Mesenchymal stem cell (in vitro differentiated cells and primary cell): ENCODE measurements at regions not wholly inside any gene's neighbourhood (a gene's known extent, or its start where the extent isn't known, plus 50 kb on each side); places are given as distances from the start of the nearest gene placed in this dataset.
"Not testable (repeated sequence)": the region's sequence is repeated elsewhere in the genome, so short reads cannot be mapped to it uniquely, and the experiment has no call there.

Experiments used
- DNase-seq: peaks from one replicate; pipeline ENCODE4 v3.0.0-alpha.2; 2013
- H2AFZ ChIP-seq: one replicate; pipeline ENCODE4 v1.6.1; 2013; ENCODE audit warnings: low read depth, mild to moderate bottlenecking, control low read depth, inconsistent platforms, low read length, moderate library complexity
- H2AK5ac ChIP-seq: 2 replicates; pipeline ENCODE4 v1.6.1; 2013; ENCODE audit warnings: low read length, moderate library complexity, mild to moderate bottlenecking, inconsistent platforms; ENCODE audit not compliant: severe bottlenecking
- H2BK120ac ChIP-seq: one replicate; pipeline ENCODE4 v1.6.1; 2013; ENCODE audit warnings: low read depth, mild to moderate bottlenecking, inconsistent platforms, low read length, moderate library complexity
- H2BK12ac ChIP-seq, 2 experiments: one replicate each; pipeline ENCODE4 v1.6.1; 2013; ENCODE audit warnings: inconsistent platforms in 2 of 2, low read length in 2 of 2, mild to moderate bottlenecking in 2 of 2, moderate library complexity in 2 of 2, control low read depth in 1 of 2
- H2BK15ac ChIP-seq: one replicate; pipeline ENCODE4 v1.6.1; 2013; ENCODE audit warnings: mild to moderate bottlenecking, low read depth, inconsistent platforms; ENCODE audit not compliant: poor library complexity, severe bottlenecking
- H2BK5ac ChIP-seq: 2 replicates; pipeline ENCODE4 v1.6.1; 2013; ENCODE audit warnings: low read depth, mild to moderate bottlenecking, low read length, control low read depth, inconsistent platforms; ENCODE audit not compliant: poor library complexity, severe bottlenecking
- H3K14ac ChIP-seq, 2 experiments: one replicate each; pipeline ENCODE4 v1.6.1; 2013; ENCODE audit warnings: inconsistent platforms in 2 of 2, low read length in 2 of 2, control low read depth in 1 of 2, mild to moderate bottlenecking in 1 of 2, moderate library complexity in 1 of 2
- H3K18ac ChIP-seq, 2 experiments: one replicate each; pipeline ENCODE4 v1.6.1; 2013; ENCODE audit warnings: inconsistent platforms in 2 of 2, low read length in 2 of 2, control low read depth in 1 of 2, low read depth in 1 of 2, mild to moderate bottlenecking in 1 of 2
- H3K23ac ChIP-seq, 2 experiments: one replicate each; pipeline ENCODE4 v1.6.1; 2013; ENCODE audit warnings: inconsistent platforms in 2 of 2, low read length in 2 of 2, mild to moderate bottlenecking in 2 of 2, moderate library complexity in 2 of 2, control low read depth in 1 of 2
- H3K27ac ChIP-seq: 2 replicates; pipeline ENCODE4 v1.5.1; 2013; ENCODE audit warnings: mild to moderate bottlenecking, moderate library complexity, low read length, control low read depth, inconsistent platforms; ENCODE audit not compliant: poor library complexity, severe bottlenecking
- H3K27me3 ChIP-seq, 2 experiments: 2 replicates each; pipeline versions ENCODE4 v1.6.1 to v1.7.0; 2013; ENCODE audit warnings: low read length in 2 of 2, mild to moderate bottlenecking in 2 of 2, moderate library complexity in 2 of 2, control low read depth in 1 of 2, inconsistent platforms in 1 of 2; ENCODE audit not compliant: control insufficient read depth in 1 of 2, insufficient read depth in 1 of 2
- H3K36me3 ChIP-seq, 2 experiments: 2 replicates each; pipeline versions ENCODE4 v1.6.1 to v1.7.0; 2013; ENCODE audit warnings: low read length in 2 of 2, control low read depth in 1 of 2, inconsistent platforms in 1 of 2, low read depth in 1 of 2, mild to moderate bottlenecking in 1 of 2; ENCODE audit not compliant: insufficient read depth in 2 of 2, control insufficient read depth in 1 of 2
- H3K4ac ChIP-seq, 2 experiments: one replicate each; pipeline ENCODE4 v1.6.1; 2013; ENCODE audit warnings: inconsistent platforms in 2 of 2, low read length in 2 of 2, mild to moderate bottlenecking in 2 of 2, moderate library complexity in 2 of 2, control low read depth in 1 of 2, low read depth in 1 of 2
- H3K4me1 ChIP-seq: 2 replicates; pipeline ENCODE4 v1.6.1; 2013; ENCODE audit warnings: low read depth, low read length, control low read depth; ENCODE audit not compliant: control insufficient read depth, insufficient read depth
- H3K4me2 ChIP-seq: 2 replicates; pipeline ENCODE4 v1.6.1; 2013; ENCODE audit warnings: low read length, mild to moderate bottlenecking, inconsistent platforms; ENCODE audit not compliant: poor library complexity, severe bottlenecking
- H3K4me3 ChIP-seq, 2 experiments: 2 replicates each; pipeline versions ENCODE4 v1.5.1 to v1.7.0; 2013; ENCODE audit warnings: low read length in 2 of 2, mild to moderate bottlenecking in 2 of 2, control low read depth in 1 of 2, low read depth in 1 of 2; ENCODE audit not compliant: insufficient read depth in 1 of 2
- H3K79me1 ChIP-seq: replicated peaks from 2 replicates; pipeline ENCODE4 v1.6.1; 2013; ENCODE audit warnings: mild to moderate bottlenecking, control low read depth, low read length, inconsistent platforms; ENCODE audit not compliant: poor library complexity, severe bottlenecking
- H3K9ac ChIP-seq: 2 replicates; pipeline ENCODE4 v1.7.0; 2013; ENCODE audit warnings: mild to moderate bottlenecking, low read length, moderate library complexity
- H3K9me3 ChIP-seq: 2 replicates; pipeline ENCODE4 v1.7.0; 2013; ENCODE audit warnings: mild to moderate bottlenecking, low read length; ENCODE audit not compliant: control insufficient read depth
- H4K8ac ChIP-seq: one replicate; pipeline ENCODE4 v1.6.1; 2013; ENCODE audit warnings: inconsistent platforms, mild to moderate bottlenecking, low read length, moderate library complexity
- H4K91ac ChIP-seq: one replicate; pipeline ENCODE4 v1.6.1; 2013; ENCODE audit warnings: mild to moderate bottlenecking, low read length, inconsistent platforms
- WGBS: methylation state at CpG from one replicate; pipeline ENCODE4 v1.1.7; 2013; ENCODE audit warnings: mixed read lengths; 5-methylcytosine and 5-hydroxymethylcytosine counted together

GRCh38 chr11:37843603-37844002 lies 1245.6 kb upstream of the RAG2 start:
- no peaks in the 10 kb centered on the region for H3K79me1 ChIP-seq
- H3K4me1 ChIP-seq = no peaks in the 10 kb centered on the region
- H3K14ac ChIP-seq = no peak overlapping the region
- H2AK5ac ChIP-seq = no peak overlapping the region
- no peak overlapping the region for H3K4me2 ChIP-seq
- no peak overlapping the region for H3K9ac ChIP-seq
- no peaks in the 10 kb centered on the region for H3K9me3 ChIP-seq
- H3K36me3 ChIP-seq = no peaks in the 10 kb centered on the region
- H3K4ac ChIP-seq = no peak overlapping the region
- no peak overlapping the region for H2BK15ac ChIP-seq
- H2BK12ac ChIP-seq = no peak overlapping the region
- no peak overlapping the region for H3K23ac ChIP-seq
- no peak overlapping the region for H2BK120ac ChIP-seq
- no peaks in the 10 kb centered on the region for H3K27me3 ChIP-seq
- H3K27ac ChIP-seq = no peak overlapping the region
- no CpG with 5 or more reads among the region's 2 CpGs for WGBS
- H4K8ac ChIP-seq = no peak overlapping the region
- H3K4me3 ChIP-seq = no peak overlapping the region
- H2AFZ ChIP-seq = no peak overlapping the region
- H4K91ac ChIP-seq = no peak overlapping the region
- no peak overlapping the region for H2BK5ac ChIP-seq
- no peak for DNase-seq
- H3K18ac ChIP-seq = no peak overlapping the region

- Histone ChIP-seq H3K23ac (no peak overlapping the region), H3K27me3 (no peaks in the 10 kb centered on the region)
- WGBS = 100% methylated on average over 2 of the region's 2 CpGs
Measured at GRCh38 chr11:37841016-37841415, 1243.0 kb upstream of the RAG2 start.

GRCh38 chr11:37840345-37840744 lies 1242.3 kb upstream of the RAG2 start:
- DNase-seq, H2BK5ac ChIP-seq, H3K4me2 ChIP-seq, H3K18ac ChIP-seq, H3K27me3 ChIP-seq, H2BK12ac ChIP-seq, H3K27ac ChIP-seq, H4K8ac ChIP-seq, H4K91ac ChIP-seq, H2AFZ ChIP-seq, H3K14ac ChIP-seq, H2BK15ac ChIP-seq, H3K9me3 ChIP-seq, H3K4me3 ChIP-seq, H3K9ac ChIP-seq, H2AK5ac ChIP-seq, H3K79me1 ChIP-seq, H3K23ac ChIP-seq, H3K4ac ChIP-seq, H3K36me3 ChIP-seq, H2BK120ac ChIP-seq, H3K4me1 ChIP-seq: not testable (repeated sequence)
- 100% methylated on average over 1 of the region's 2 CpGs for WGBS

More at GRCh38 chr11:37841016-37841415, 1243.0 kb upstream of the RAG2 start:
- no peak overlapping the region for H2BK5ac ChIP-seq
- H3K9me3 ChIP-seq = no peaks in the 10 kb centered on the region
- no peak overlapping the region for H3K14ac ChIP-seq
- no peak overlapping the region for H3K18ac ChIP-seq
- H2BK120ac ChIP-seq = no peak overlapping the region
- no peak overlapping the region for H2AFZ ChIP-seq
- no peak overlapping the region for H3K4ac ChIP-seq
- no peak overlapping the region for H3K4me3 ChIP-seq
- DNase-seq = no peak
- H4K91ac ChIP-seq = no peak overlapping the region
- H2BK12ac ChIP-seq = no peak overlapping the region
- H3K27ac ChIP-seq = no peak overlapping the region
- no peak overlapping the region for H3K4me2 ChIP-seq
- no peaks in the 10 kb centered on the region for H3K79me1 ChIP-seq
- H3K4me1 ChIP-seq = no peaks in the 10 kb centered on the region
- no peak overlapping the region for H3K9ac ChIP-seq
- H4K8ac ChIP-seq = no peak overlapping the region
- H2AK5ac ChIP-seq = no peak overlapping the region
- no peak overlapping the region for H2BK15ac ChIP-seq
- H3K36me3 ChIP-seq = no peaks in the 10 kb centered on the region

GRCh38 chr11:37830529-37830928 lies 1232.5 kb upstream of the RAG2 start:
- no peak overlapping the region for H2BK120ac ChIP-seq
- no peaks in the 10 kb centered on the region for H3K9me3 ChIP-seq
- no peak overlapping the region for H3K9ac ChIP-seq
- no peaks in the 10 kb centered on the region for H3K27me3 ChIP-seq
- H2AK5ac ChIP-seq = no peak overlapping the region
- H3K36me3 ChIP-seq = no peaks in the 10 kb centered on the region
- no peak for DNase-seq
- H3K79me1 ChIP-seq = no peaks in the 10 kb centered on the region
- H3K27ac ChIP-seq = no peak overlapping the region
- H3K18ac ChIP-seq = no peak overlapping the region
- no peak overlapping the region for H3K14ac ChIP-seq
- H2AFZ ChIP-seq = no peak overlapping the region
- no peak overlapping the region for H4K91ac ChIP-seq
- no peak overlapping the region for H3K4me2 ChIP-seq
- WGBS = 92% methylated on average over 4 of the region's 4 CpGs
- no peak overlapping the region for H2BK5ac ChIP-seq
- H3K4ac ChIP-seq = no peak overlapping the region
- no peaks in the 10 kb centered on the region for H3K4me1 ChIP-seq
- H3K23ac ChIP-seq = no peak overlapping the region
- H4K8ac ChIP-seq = no peak overlapping the region
- H2BK12ac ChIP-seq = no peak overlapping the region
- H3K4me3 ChIP-seq = no peak overlapping the region
- H2BK15ac ChIP-seq = no peak overlapping the region
